Loucy (cell line): ENCODE measurements at regions not wholly inside any gene's neighbourhood (a gene's known extent, or its start where the extent isn't known, plus 50 kb on each side); places are given as distances from the start of the nearest gene placed in this dataset.

Experiments
- H2AFZ ChIP-seq: fragments of 200-600 bp; sonication (generic); 2 replicates; pipeline ENCODE4 v1.6.0; 2016; ENCODE audit warnings: antibody characterized with exemption, mild to moderate bottlenecking, low read length, moderate library complexity
- H3F3A ChIP-seq: fragments of 200-600 bp; 2 replicates; pipeline ENCODE4 v1.6.0; 2016; ENCODE audit warnings: antibody characterized with exemption, low read depth, mild to moderate bottlenecking
- H3K27me3 ChIP-seq: fragments of 200-600 bp; sonication (generic); 2 replicates; pipeline ENCODE4 v1.6.1; 2014; ENCODE audit warnings: low read length, mild to moderate bottlenecking; ENCODE audit not compliant: insufficient read depth, poor library complexity, severe bottlenecking
- H3K36me3 ChIP-seq: fragments of 200-600 bp; sonication (generic); 2 replicates; pipeline ENCODE4 v1.6.1; 2016; ENCODE audit warnings: low read length; ENCODE audit not compliant: insufficient read depth
- H3K4me1 ChIP-seq: fragments of 200-600 bp; sonication (generic); 2 replicates; pipeline ENCODE4 v1.5.1; 2014; ENCODE audit warnings: low read length, mild to moderate bottlenecking; ENCODE audit not compliant: insufficient read depth, poor library complexity, severe bottlenecking
- H3K4me2 ChIP-seq: fragments of 200-600 bp; sonication (generic); 2 replicates; pipeline ENCODE4 v1.6.0; 2014; ENCODE audit warnings: antibody characterized with exemption, low read length, low read depth, mild to moderate bottlenecking; ENCODE audit not compliant: poor library complexity, severe bottlenecking
- H3K4me3 ChIP-seq: fragments of 200-600 bp; sonication (generic); 2 replicates; pipeline ENCODE4 v1.5.1; 2014; ENCODE audit warnings: low read length, mild to moderate bottlenecking, mixed read lengths; ENCODE audit not compliant: poor library complexity, severe bottlenecking
- H3K79me2 ChIP-seq: fragments of 200-600 bp; sonication (generic); 2 replicates; pipeline ENCODE4 v1.6.1; 2014; ENCODE audit warnings: low read length; ENCODE audit not compliant: insufficient read depth
- H3K9ac ChIP-seq: fragments of 200-600 bp; sonication (generic); 2 replicates; pipeline ENCODE4 v1.6.0; 2014; ENCODE audit warnings: mild to moderate bottlenecking, low read depth, low read length, moderate library complexity; ENCODE audit not compliant: poor library complexity, severe bottlenecking
- H3K9me2 ChIP-seq: fragments of 200-600 bp; sonication (generic); replicated peaks from 2 replicates; pipeline ENCODE4 v1.6.1; 2016; ENCODE audit warnings: low read depth, low read length, mixed read lengths
- H3K9me3 ChIP-seq: fragments of 200-600 bp; sonication (generic); 2 replicates; pipeline ENCODE4 v1.6.1; 2014; ENCODE audit warnings: mild to moderate bottlenecking, antibody characterized with exemption, low read length, low read depth; ENCODE audit not compliant: insufficient read depth
- H4K20me1 ChIP-seq: fragments of 200-600 bp; sonication (generic); 2 replicates; pipeline ENCODE4 v1.6.0; 2014; ENCODE audit warnings: antibody characterized with exemption, low read length, mild to moderate bottlenecking; ENCODE audit not compliant: insufficient read depth, poor library complexity, severe bottlenecking
- EZH2phosphoT487 ChIP-seq: fragments of 200-600 bp; IDR thresholded peaks from 2 replicates; pipeline ENCODE4 v1.6.1; 2018; ENCODE audit warnings: antibody characterized with exemption, mild to moderate bottlenecking, moderate library complexity, borderline replicate concordance
- TF ChIP-seq, protein P1 (sequence below): fragments of 200-600 bp; sonication (generic); conservative IDR thresholded peaks from 2 replicates; pipeline ENCODE4 v1.5.1; 2014; ENCODE audit warnings: mild to moderate bottlenecking, antibody characterized with exemption, low read length

DNA sequence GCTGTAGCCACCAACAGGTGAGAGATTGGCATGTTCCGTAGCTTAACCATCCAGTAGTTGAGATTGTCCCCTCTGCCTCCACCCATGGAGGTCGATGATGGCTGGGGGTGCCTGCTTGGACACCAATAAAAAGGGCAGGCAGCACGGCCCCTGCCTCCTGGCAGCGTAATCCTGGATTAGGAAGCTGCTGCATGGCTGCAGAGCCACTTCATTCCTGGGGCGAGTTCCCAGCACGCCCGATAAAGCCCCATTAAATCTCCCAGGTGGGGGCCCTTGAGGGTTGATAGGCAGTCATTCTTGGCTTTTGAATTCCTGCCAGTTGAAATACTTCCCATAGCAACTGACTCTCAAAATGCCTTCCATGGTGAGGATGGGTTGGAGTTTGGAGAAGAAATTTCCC lies 67.8 kb downstream of the PLXNA1 start:
- H3K9me3 ChIP-seq: no peaks in the 10 kb centered on the region
- H4K20me1 ChIP-seq: no peaks in the 10 kb centered on the region
- H3K27me3 ChIP-seq: no peaks in the 10 kb centered on the region
- H3K4me3 ChIP-seq: no peak overlapping the region
- H3K9ac ChIP-seq: no peak overlapping the region
- no peak overlapping the region for H2AFZ ChIP-seq
- no peak for TF ChIP-seq EZH2phosphoT487
- TF ChIP-seq, protein P1, sequence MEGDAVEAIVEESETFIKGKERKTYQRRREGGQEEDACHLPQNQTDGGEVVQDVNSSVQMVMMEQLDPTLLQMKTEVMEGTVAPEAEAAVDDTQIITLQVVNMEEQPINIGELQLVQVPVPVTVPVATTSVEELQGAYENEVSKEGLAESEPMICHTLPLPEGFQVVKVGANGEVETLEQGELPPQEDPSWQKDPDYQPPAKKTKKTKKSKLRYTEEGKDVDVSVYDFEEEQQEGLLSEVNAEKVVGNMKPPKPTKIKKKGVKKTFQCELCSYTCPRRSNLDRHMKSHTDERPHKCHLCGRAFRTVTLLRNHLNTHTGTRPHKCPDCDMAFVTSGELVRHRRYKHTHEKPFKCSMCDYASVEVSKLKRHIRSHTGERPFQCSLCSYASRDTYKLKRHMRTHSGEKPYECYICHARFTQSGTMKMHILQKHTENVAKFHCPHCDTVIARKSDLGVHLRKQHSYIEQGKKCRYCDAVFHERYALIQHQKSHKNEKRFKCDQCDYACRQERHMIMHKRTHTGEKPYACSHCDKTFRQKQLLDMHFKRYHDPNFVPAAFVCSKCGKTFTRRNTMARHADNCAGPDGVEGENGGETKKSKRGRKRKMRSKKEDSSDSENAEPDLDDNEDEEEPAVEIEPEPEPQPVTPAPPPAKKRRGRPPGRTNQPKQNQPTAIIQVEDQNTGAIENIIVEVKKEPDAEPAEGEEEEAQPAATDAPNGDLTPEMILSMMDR: no peak
- no peak overlapping the region for H3K4me2 ChIP-seq
- H3K4me1 ChIP-seq: no peaks in the 10 kb centered on the region
- H3K9me2 ChIP-seq: no peaks in the 10 kb centered on the region
- H3K36me3 ChIP-seq: no peaks in the 10 kb centered on the region
- H3F3A ChIP-seq: no peaks in the 10 kb centered on the region
- H3K79me2 ChIP-seq: no peaks in the 10 kb centered on the region

DNA sequence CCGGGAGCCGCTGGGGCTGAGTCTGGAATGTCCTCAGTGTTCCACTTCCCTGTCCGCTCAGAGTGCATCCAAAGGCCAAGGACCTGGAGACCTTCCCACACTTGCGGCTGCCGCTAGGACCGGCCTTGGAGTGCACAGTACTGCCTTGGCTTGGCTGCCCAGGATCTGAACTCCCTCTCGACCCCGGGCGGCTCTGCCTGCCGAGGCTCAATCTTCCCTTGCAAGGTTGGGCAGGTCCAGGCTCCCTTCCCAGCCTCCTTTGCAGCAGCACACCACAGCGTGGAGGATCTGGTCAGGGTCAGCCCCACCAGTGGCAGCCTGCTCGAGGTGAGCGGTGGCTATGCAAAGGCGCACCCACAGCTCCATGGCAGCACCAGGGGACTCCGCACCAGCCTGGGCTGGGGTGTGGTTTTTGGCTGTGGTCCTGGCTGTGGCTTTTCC lies 69.2 kb downstream of the PLXNA1 start:
- TF ChIP-seq EZH2phosphoT487: no peak
- TF ChIP-seq, protein P1: no peak
- H3K36me3 ChIP-seq: no peaks in the 10 kb centered on the region
- H3K79me2 ChIP-seq: no peaks in the 10 kb centered on the region
- H3K4me3 ChIP-seq: no peak overlapping the region
- H3F3A ChIP-seq: no peaks in the 10 kb centered on the region
- no peak overlapping the region for H3K9ac ChIP-seq
- H4K20me1 ChIP-seq: no peaks in the 10 kb centered on the region
- H3K27me3 ChIP-seq: no peaks in the 10 kb centered on the region
- no peaks in the 10 kb centered on the region for H3K4me1 ChIP-seq
- H3K9me3 ChIP-seq: no peaks in the 10 kb centered on the region
- H3K9me2 ChIP-seq: no peaks in the 10 kb centered on the region
- no peak overlapping the region for H3K4me2 ChIP-seq
- no peak overlapping the region for H2AFZ ChIP-seq

DNA sequence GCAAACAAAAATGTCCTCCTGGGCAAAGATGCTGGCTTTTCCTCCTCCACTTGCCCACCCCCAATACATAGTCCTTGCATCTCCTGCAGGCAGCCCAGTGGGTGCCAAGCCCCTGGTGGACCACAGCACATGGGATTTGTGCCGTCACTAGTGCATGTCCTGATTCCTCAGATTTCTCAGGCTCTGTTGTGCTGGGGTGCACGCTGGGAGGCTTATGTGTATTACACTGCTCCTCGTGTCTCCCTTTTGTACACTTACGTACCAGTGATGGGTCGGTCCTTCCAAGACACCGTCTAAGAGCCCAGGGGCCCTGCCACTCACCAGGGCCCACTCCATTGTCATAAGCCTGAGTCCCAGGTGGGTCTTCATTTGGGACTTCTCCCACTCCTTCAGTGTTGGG lies 70.1 kb downstream of the PLXNA1 start:
- no peaks in the 10 kb centered on the region for H3F3A ChIP-seq

More for the DNA sequence above, 70.1 kb downstream of the PLXNA1 start:
- H3K36me3 ChIP-seq: no peaks in the 10 kb centered on the region
- no peak overlapping the region for H3K9ac ChIP-seq
- H3K4me3 ChIP-seq: no peak overlapping the region
- H3K27me3 ChIP-seq: no peaks in the 10 kb centered on the region
- no peak for TF ChIP-seq EZH2phosphoT487
- TF ChIP-seq, protein P1: no peak
- H3K4me1 ChIP-seq: no peaks in the 10 kb centered on the region
- H4K20me1 ChIP-seq: no peaks in the 10 kb centered on the region
- no peak overlapping the region for H3K4me2 ChIP-seq
- H3K9me2 ChIP-seq: no peaks in the 10 kb centered on the region
- no peaks in the 10 kb centered on the region for H3K79me2 ChIP-seq
- no peak overlapping the region for H2AFZ ChIP-seq
- H3K9me3 ChIP-seq: no peaks in the 10 kb centered on the region
